WTC11 (cell line): ENCODE measurements at regions not wholly inside any gene's neighbourhood (a gene's known extent, or its start where the extent isn't known, plus 50 kb on each side); places are given as distances from the start of the nearest gene placed in this dataset.
A peak's percentile ranks its signal among the peaks of the same experiment; 100 is the strongest.

Experiments
- ATAC-seq: fragments of 200-7000 bp; cut with Tn5 transposase; 2 replicates; pipeline ENCODE4 v1.10.0; 2021; ENCODE audit warnings: mild to moderate bottlenecking, moderate library complexity
- CTCF ChIA-PET: fragments of 300-600 bp; sonication (Branson Sonifier 250); formaldehyde crosslinking; loops from one replicate; lab custom pipeline; 2021; ENCODE audit warnings: antibody characterized with exemption; lab: Charles Lee
- POLR2A ChIA-PET: fragments of 350-600 bp; sonication (Branson Sonifier 250); formaldehyde crosslinking; loops from one replicate; lab custom pipeline; 2021; ENCODE audit warnings: antibody characterized with exemption; lab: Charles Lee
- DNase-seq: peaks from one replicate; pipeline ENCODE4 v3.0.0; 2021; ENCODE audit warnings: low spot score
- H3K27ac Mint-ChIP-seq: 2 replicates; pipeline ENCODE4 v1.8.0; 2021; ENCODE audit warnings: mixed read lengths
- H3K27me3 Mint-ChIP-seq: 2 replicates; pipeline ENCODE4 v1.8.0; 2021; ENCODE audit warnings: low read depth, mild to moderate bottlenecking, moderate library complexity, mixed read lengths
- H3K36me3 Mint-ChIP-seq: 2 replicates; pipeline ENCODE4 v1.8.0; 2021; ENCODE audit warnings: mixed read lengths
- H3K4me1 Mint-ChIP-seq: 2 replicates; pipeline ENCODE4 v1.8.0; 2022; ENCODE audit warnings: mixed read lengths
- H3K4me3 Mint-ChIP-seq: 2 replicates; pipeline ENCODE4 v1.8.0; 2021; ENCODE audit warnings: mild to moderate bottlenecking, moderate library complexity, mixed read lengths
- H3K9me3 Mint-ChIP-seq: 2 replicates; pipeline ENCODE4 v1.8.0; 2021; ENCODE audit warnings: mixed read lengths
- AR ChIP-seq: fragments of 250-450 bp; sonication (Bioruptor Pico); IDR thresholded peaks from 2 replicates; pipeline ENCODE4 v1.9.0; 2021; ENCODE audit warnings: mild to moderate bottlenecking
- ATF3 ChIP-seq: sonication (generic); formaldehyde crosslinking; conservative IDR thresholded peaks from 2 replicates; pipeline ENCODE4 v1.8.1; 2022; ENCODE audit warnings: mild to moderate bottlenecking, missing genetic modification reagents
- E2F4 ChIP-seq: sonication (generic); formaldehyde crosslinking; IDR thresholded peaks from 2 replicates; pipeline ENCODE4 v1.8.1; 2022; ENCODE audit warnings: low read depth, mild to moderate bottlenecking, moderate library complexity, missing genetic modification reagents, borderline replicate concordance
- ELF4 ChIP-seq: sonication (generic); formaldehyde crosslinking; IDR thresholded peaks from 2 replicates; pipeline ENCODE4 v1.8.1; 2022; ENCODE audit warnings: low read depth, mild to moderate bottlenecking, moderate library complexity, missing genetic modification reagents
- FOXJ3 ChIP-seq: sonication (generic); formaldehyde crosslinking; IDR thresholded peaks from 2 replicates; pipeline ENCODE4 v1.9.0; 2021; ENCODE audit warnings: missing genetic modification reagents, mild to moderate bottlenecking, borderline replicate concordance
- GABPB1 ChIP-seq: sonication (generic); formaldehyde crosslinking; IDR thresholded peaks from 2 replicates; pipeline ENCODE4 v1.8.1; 2023; ENCODE audit warnings: mild to moderate bottlenecking, missing genetic modification reagents
- GTF2I ChIP-seq: fragments of 250-450 bp; sonication (Bioruptor Pico); conservative IDR thresholded peaks from 2 replicates; pipeline ENCODE4 v1.4.0; 2021; ENCODE audit warnings: mild to moderate bottlenecking
- IRF1 ChIP-seq: sonication (generic); formaldehyde crosslinking; IDR thresholded peaks from 2 replicates; pipeline ENCODE4 v1.8.0; 2023; ENCODE audit warnings: missing genetic modification reagents
- MLX ChIP-seq: sonication (generic); formaldehyde crosslinking; IDR thresholded peaks from 2 replicates; pipeline ENCODE4 v1.8.1; 2023; ENCODE audit warnings: mild to moderate bottlenecking, missing genetic modification reagents, moderate library complexity
- NFATC4 ChIP-seq: fragments of 250-450 bp; sonication (Bioruptor Pico); IDR thresholded peaks from 2 replicates; pipeline ENCODE4 v1.9.0; 2021; ENCODE audit warnings: mild to moderate bottlenecking
- NR3C1 ChIP-seq: sonication (generic); formaldehyde crosslinking; conservative IDR thresholded peaks from 2 replicates; pipeline ENCODE4 v1.8.1; 2023; ENCODE audit warnings: low read depth, mild to moderate bottlenecking, missing genetic modification reagents
- SP1 ChIP-seq: sonication (generic); formaldehyde crosslinking; conservative IDR thresholded peaks from 2 replicates; pipeline ENCODE4 v1.8.1; 2022; ENCODE audit warnings: missing genetic modification reagents
- ZNF138 ChIP-seq: sonication (generic); formaldehyde crosslinking; conservative IDR thresholded peaks from 2 replicates; pipeline ENCODE4 v1.8.1; 2022; ENCODE audit warnings: mild to moderate bottlenecking, moderate library complexity, missing genetic modification reagents
- ZNF281 ChIP-seq: sonication (generic); formaldehyde crosslinking; IDR thresholded peaks from 2 replicates; pipeline ENCODE4 v1.8.0; 2023; ENCODE audit warnings: mild to moderate bottlenecking, missing genetic modification reagents
- ZNF416 ChIP-seq: fragments of 250-450 bp; sonication (Bioruptor Pico); IDR thresholded peaks from 2 replicates; pipeline ENCODE4 v1.9.0; 2021; ENCODE audit warnings: mild to moderate bottlenecking, inconsistent platforms
- ZNF425 ChIP-seq: fragments of 250-450 bp; sonication (Bioruptor Pico); conservative IDR thresholded peaks from 2 replicates; pipeline ENCODE4 v1.9.0; 2021; ENCODE audit warnings: mild to moderate bottlenecking
- ZSCAN18 ChIP-seq: fragments of 250-450 bp; sonication (Bioruptor Pico); IDR thresholded peaks from 2 replicates; pipeline ENCODE4 v2.1.2; 2022; ENCODE audit warnings: mild to moderate bottlenecking, moderate library complexity

GRCh38 chr1:81174811-81175476 lies 625.8 kb upstream of the ADGRL2 start:
- Mint-ChIP-seq H3K27ac (no peak overlapping the region), H3K4me1 (peaks cover 4% of the 10 kb centered on the region; the same call in 1 of the 2 replicates), H3K4me3 (no peak overlapping the region), H3K9me3 (peaks cover 58% of the 10 kb centered on the region), H3K27me3 (no peaks in the 10 kb centered on the region; the same call in 1 of the 2 replicates), H3K36me3 (peaks cover 57% of the 10 kb centered on the region)
- TF ChIP-seq ZSCAN18 (CRISPR knock-in tag) (no peak), AR (CRISPR knock-in tag) (no peak), E2F4 (CRISPR knock-in tag) (no peak), ZNF281 (CRISPR knock-in tag) (no peak), ZNF425 (CRISPR knock-in tag) (no peak), SP1 (CRISPR knock-in tag) (no peak), FOXJ3 (CRISPR knock-in tag) (no peak), GABPB1 (no peak), GTF2I (CRISPR knock-in tag) (no peak)
- ATAC-seq (peak; percentile 34; the same call in 1 of the 2 replicates), DNase-seq (no peak)
- ChIA-PET POLR2A (no interaction called here), CTCF (no interaction called here)

GRCh38 chr1:81174052-81174451 lies 626.7 kb upstream of the ADGRL2 start:
- DNase-seq: no peak
- Mint-ChIP-seq H3K27me3 (no peaks in the 10 kb centered on the region; the same call in 1 of the 2 replicates), H3K4me3 (no peak overlapping the region), H3K9me3 (peaks cover 63% of the 10 kb centered on the region), H3K4me1 (peaks cover 4% of the 10 kb centered on the region; the same call in 1 of the 2 replicates), H3K27ac (no peak overlapping the region), H3K36me3 (peaks cover 58% of the 10 kb centered on the region)
- POLR2A ChIA-PET: no interaction called here
- no peak for TF ChIP-seq ATF3 (CRISPR knock-in tag)
- TF ChIP-seq ZNF138: no peak
- TF ChIP-seq NFATC4 (CRISPR knock-in tag): no peak
- TF ChIP-seq ZNF416 (CRISPR knock-in tag): no peak
- TF ChIP-seq MLX (CRISPR knock-in tag): no peak
- TF ChIP-seq ELF4 (CRISPR knock-in tag): no peak
- TF ChIP-seq NR3C1 (CRISPR knock-in tag): no peak
- TF ChIP-seq IRF1 (CRISPR knock-in tag): no peak
- no peak for ATAC-seq
- CTCF ChIA-PET: no interaction called here
